ENCODE measurements at regions not wholly inside any gene's neighbourhood (a gene's known extent, or its start where the extent isn't known, plus 50 kb on each side); places are given as distances from the start of the nearest gene placed in this dataset.

DNA sequence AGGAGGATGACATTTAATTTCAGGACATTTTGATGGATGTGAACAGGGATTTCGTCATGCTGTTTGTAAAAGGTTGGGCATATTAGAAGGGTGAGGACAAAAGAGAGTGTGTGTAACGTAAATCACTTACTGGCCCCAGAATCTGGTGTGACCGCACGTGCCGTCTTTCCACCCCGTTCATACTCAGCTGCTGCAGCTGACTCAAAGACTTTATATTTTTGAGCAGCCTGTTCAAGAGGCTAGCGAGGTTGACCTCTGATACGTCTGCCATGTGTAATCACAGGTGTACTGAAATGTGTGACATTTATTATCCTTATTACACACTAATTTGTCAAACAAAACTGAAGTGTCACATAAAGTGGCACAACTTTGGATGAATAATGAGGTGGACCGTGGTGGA, 66.5 kb upstream of the ERRFI1 start:
- BruUV-seq (replicated peaks) = no TSS peak
- FAIRE-seq (no peak), ATAC-seq (no peak), DNase-seq (ENCODE audit: low spot score) (no peak)
- intact Hi-C loops (cut with micrococcal nuclease; ENCODE audit: unreplicated experiment) = loop anchor here (10.0 kb wide), 1 partner anchor 48 kb away; no protein-coding TSS in a partner anchor
- in situ Hi-C loops (cut with HindIII; ENCODE audit: extremely low pct_ligation_motif_present, low pct_unique_long_range_greater_than_20kb) = no loop called here
- Histone ChIP-seq H2AFZ (ENCODE audit: low read length) (no peak overlapping the region), H3K4me3 (replicated peaks in 1 of 3; ENCODE audit: insufficient read depth in 1 of 3, low read depth in 2 of 3, low read length in 3 of 3) (no peak overlapping the region), H3K4me1 (ENCODE audit: insufficient read depth, low read length) (peaks cover 84% of the 10 kb centered on the region), H3K27ac (ENCODE audit: extremely low read length, insufficient read depth, low read length) (no peak overlapping the region), H3K79me2 (ENCODE audit: insufficient read depth, low read length) (peaks cover 2% of the 10 kb centered on the region), H3K36me3 (replicated peaks in 1 of 2; ENCODE audit: control insufficient read depth in 1 of 2, insufficient read depth in 2 of 2, low read length in 2 of 2) (no peaks in the 10 kb centered on the region), H3K9ac (ENCODE audit: insufficient read depth, low read depth, low read length) (no peak overlapping the region), H3K27me3 (ENCODE audit: control insufficient read depth in 1 of 2, insufficient read depth in 2 of 2, low read length in 2 of 2) (no peaks in the 10 kb centered on the region), H4K20me1 (ENCODE audit: insufficient read depth, low read length) (no peaks in the 10 kb centered on the region), H3K9me3 (ENCODE audit: low read length) (no peaks in the 10 kb centered on the region), H3K4me2 (ENCODE audit: low read depth, low read length) (no peak overlapping the region)
- 94% methylated on average over 9 of the region's 9 CpGs for WGBS (ENCODE audit: low lambda C conversion rate)
- CTCF ChIA-PET (ENCODE audit: low intra/inter-chr PET ratio, low total read pairs) = no interaction called here
- POLR2A ChIA-PET = interaction anchor here (0.7 kb wide), 1 partner anchor 25 kb away, joined by 4 read pairs; no protein-coding TSS in a partner anchor
- TF ChIP-seq SKI (IDR thresholded peaks at IDR 0.05; ENCODE audit: partially characterized antibody) (no peak), SOX5 (CRISPR knock-in tag; IDR thresholded peaks at IDR 0.05; ENCODE audit: borderline replicate concordance) (no peak), ZNF709 (CRISPR knock-in tag; IDR thresholded peaks at IDR 0.05) (no peak), SAP130 (CRISPR knock-in tag; IDR thresholded peaks at IDR 0.05; ENCODE audit: low read depth) (no peak), LCORL (IDR thresholded peaks at IDR 0.05) (no peak), LCORL (CRISPR knock-in tag; IDR thresholded peaks at IDR 0.05) (no peak), ZNF460 (CRISPR knock-in tag; IDR thresholded peaks at IDR 0.05; ENCODE audit: borderline replicate concordance) (no peak), ZNF557 (CRISPR knock-in tag; IDR thresholded peaks at IDR 0.05) (no peak), RELA (CRISPR knock-in tag; IDR thresholded peaks at IDR 0.05) (no peak), UBTF (CRISPR knock-in tag; IDR thresholded peaks at IDR 0.05) (no peak), ZNF784 (CRISPR knock-in tag; IDR thresholded peaks at IDR 0.05; ENCODE audit: borderline replicate concordance) (no peak)
